ENCODE measurements at regions not wholly inside any gene's neighbourhood (a gene's known extent, or its start where the extent isn't known, plus 50 kb on each side); places are given as distances from the start of the nearest gene placed in this dataset.

- no peak overlapping the region for H3K4me2 ChIP-seq (ENCODE audit: low read length)
- no peaks in the 10 kb centered on the region for H3K79me2 ChIP-seq (replicated peaks; ENCODE audit: insufficient read depth, low read length)
- no peaks in the 10 kb centered on the region for H3K36me3 ChIP-seq (ENCODE audit: insufficient read depth, low read length)
- no peaks in the 10 kb centered on the region for H3F3A ChIP-seq (ENCODE audit: insufficient read depth, low read length, poor library complexity, severe bottlenecking)
- no peaks in the 10 kb centered on the region for H3K27me3 ChIP-seq (ENCODE audit: insufficient read depth, low read depth, low read length)
- no peak overlapping the region for H2AFZ ChIP-seq (ENCODE audit: low read depth, low read length)
- no peak overlapping the region for H3K4me3 ChIP-seq (ENCODE audit: low read length)
- H3K9me2 ChIP-seq (ENCODE audit: insufficient read depth, low read length) = no peaks in the 10 kb centered on the region
- H3K9ac ChIP-seq (ENCODE audit: low read length) = no peak overlapping the region
- no peaks in the 10 kb centered on the region for H4K20me1 ChIP-seq (ENCODE audit: insufficient read depth)
- H3K9me3 ChIP-seq (ENCODE audit: low read length) = peaks cover 3% of the 10 kb centered on the region
- TF ChIP-seq SMC3 (conservative IDR thresholded peaks at IDR 0.05; ENCODE audit: poor library complexity) (no peak), RAD21 (conservative IDR thresholded peaks at IDR 0.05) (no peak), EP300 (conservative IDR thresholded peaks at IDR 0.05; ENCODE audit: poor library complexity, severe bottlenecking) (no peak), MXI1 (conservative IDR thresholded peaks at IDR 0.05; ENCODE audit: poor library complexity, severe bottlenecking) (no peak), TAF1 (IDR thresholded peaks at IDR 0.05; ENCODE audit: low read depth) (no peak)
- TF ChIP-seq, protein P1, sequence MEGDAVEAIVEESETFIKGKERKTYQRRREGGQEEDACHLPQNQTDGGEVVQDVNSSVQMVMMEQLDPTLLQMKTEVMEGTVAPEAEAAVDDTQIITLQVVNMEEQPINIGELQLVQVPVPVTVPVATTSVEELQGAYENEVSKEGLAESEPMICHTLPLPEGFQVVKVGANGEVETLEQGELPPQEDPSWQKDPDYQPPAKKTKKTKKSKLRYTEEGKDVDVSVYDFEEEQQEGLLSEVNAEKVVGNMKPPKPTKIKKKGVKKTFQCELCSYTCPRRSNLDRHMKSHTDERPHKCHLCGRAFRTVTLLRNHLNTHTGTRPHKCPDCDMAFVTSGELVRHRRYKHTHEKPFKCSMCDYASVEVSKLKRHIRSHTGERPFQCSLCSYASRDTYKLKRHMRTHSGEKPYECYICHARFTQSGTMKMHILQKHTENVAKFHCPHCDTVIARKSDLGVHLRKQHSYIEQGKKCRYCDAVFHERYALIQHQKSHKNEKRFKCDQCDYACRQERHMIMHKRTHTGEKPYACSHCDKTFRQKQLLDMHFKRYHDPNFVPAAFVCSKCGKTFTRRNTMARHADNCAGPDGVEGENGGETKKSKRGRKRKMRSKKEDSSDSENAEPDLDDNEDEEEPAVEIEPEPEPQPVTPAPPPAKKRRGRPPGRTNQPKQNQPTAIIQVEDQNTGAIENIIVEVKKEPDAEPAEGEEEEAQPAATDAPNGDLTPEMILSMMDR (IDR thresholded peaks at IDR 0.05; ENCODE audit: poor library complexity, severe bottlenecking) = no peak
- TF ChIP-seq, protein P2, sequence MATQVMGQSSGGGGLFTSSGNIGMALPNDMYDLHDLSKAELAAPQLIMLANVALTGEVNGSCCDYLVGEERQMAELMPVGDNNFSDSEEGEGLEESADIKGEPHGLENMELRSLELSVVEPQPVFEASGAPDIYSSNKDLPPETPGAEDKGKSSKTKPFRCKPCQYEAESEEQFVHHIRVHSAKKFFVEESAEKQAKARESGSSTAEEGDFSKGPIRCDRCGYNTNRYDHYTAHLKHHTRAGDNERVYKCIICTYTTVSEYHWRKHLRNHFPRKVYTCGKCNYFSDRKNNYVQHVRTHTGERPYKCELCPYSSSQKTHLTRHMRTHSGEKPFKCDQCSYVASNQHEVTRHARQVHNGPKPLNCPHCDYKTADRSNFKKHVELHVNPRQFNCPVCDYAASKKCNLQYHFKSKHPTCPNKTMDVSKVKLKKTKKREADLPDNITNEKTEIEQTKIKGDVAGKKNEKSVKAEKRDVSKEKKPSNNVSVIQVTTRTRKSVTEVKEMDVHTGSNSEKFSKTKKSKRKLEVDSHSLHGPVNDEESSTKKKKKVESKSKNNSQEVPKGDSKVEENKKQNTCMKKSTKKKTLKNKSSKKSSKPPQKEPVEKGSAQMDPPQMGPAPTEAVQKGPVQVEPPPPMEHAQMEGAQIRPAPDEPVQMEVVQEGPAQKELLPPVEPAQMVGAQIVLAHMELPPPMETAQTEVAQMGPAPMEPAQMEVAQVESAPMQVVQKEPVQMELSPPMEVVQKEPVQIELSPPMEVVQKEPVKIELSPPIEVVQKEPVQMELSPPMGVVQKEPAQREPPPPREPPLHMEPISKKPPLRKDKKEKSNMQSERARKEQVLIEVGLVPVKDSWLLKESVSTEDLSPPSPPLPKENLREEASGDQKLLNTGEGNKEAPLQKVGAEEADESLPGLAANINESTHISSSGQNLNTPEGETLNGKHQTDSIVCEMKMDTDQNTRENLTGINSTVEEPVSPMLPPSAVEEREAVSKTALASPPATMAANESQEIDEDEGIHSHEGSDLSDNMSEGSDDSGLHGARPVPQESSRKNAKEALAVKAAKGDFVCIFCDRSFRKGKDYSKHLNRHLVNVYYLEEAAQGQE (IDR thresholded peaks at IDR 0.05; ENCODE audit: borderline replicate concordance) = no peak
- no peak overlapping the region for H3K27ac ChIP-seq (ENCODE audit: low read length)
Observed at GRCh38 chr13:48593536-48593935, 60.2 kb upstream of the CYSLTR2 start.

- Histone ChIP-seq H3K4me2 (ENCODE audit: low read length) (no peak overlapping the region), H3K79me2 (replicated peaks; ENCODE audit: insufficient read depth, low read length) (no peaks in the 10 kb centered on the region), H3K9me3 (ENCODE audit: low read length) (peaks cover 3% of the 10 kb centered on the region), H3K27ac (ENCODE audit: low read length) (no peak overlapping the region), H3K9ac (ENCODE audit: low read length) (no peak overlapping the region), H3K4me3 (ENCODE audit: low read length) (no peak overlapping the region), H3K9me2 (ENCODE audit: insufficient read depth, low read length) (no peaks in the 10 kb centered on the region), H2AFZ (ENCODE audit: low read depth, low read length) (no peak overlapping the region), H3K36me3 (ENCODE audit: insufficient read depth, low read length) (no peaks in the 10 kb centered on the region), H4K20me1 (ENCODE audit: insufficient read depth) (no peaks in the 10 kb centered on the region), H3F3A (ENCODE audit: insufficient read depth, low read length, poor library complexity, severe bottlenecking) (no peaks in the 10 kb centered on the region), H3K27me3 (ENCODE audit: insufficient read depth, low read depth, low read length) (no peaks in the 10 kb centered on the region)
- TF ChIP-seq MXI1 (conservative IDR thresholded peaks at IDR 0.05; ENCODE audit: poor library complexity, severe bottlenecking) (no peak), POLR2AphosphoS5 (IDR thresholded peaks at IDR 0.05) (no peak), SMC3 (conservative IDR thresholded peaks at IDR 0.05; ENCODE audit: poor library complexity) (no peak), TAF1 (IDR thresholded peaks at IDR 0.05; ENCODE audit: low read depth) (no peak), EZH2 (IDR thresholded peaks at IDR 0.05; ENCODE audit: borderline replicate concordance, insufficient read depth, low read length, poor library complexity, severe bottlenecking) (no peak), RAD21 (conservative IDR thresholded peaks at IDR 0.05) (no peak), EP300 (conservative IDR thresholded peaks at IDR 0.05; ENCODE audit: poor library complexity, severe bottlenecking) (no peak)
- TF ChIP-seq, protein P1 (IDR thresholded peaks at IDR 0.05; ENCODE audit: poor library complexity, severe bottlenecking) = no peak
- TF ChIP-seq, protein P2 (IDR thresholded peaks at IDR 0.05; ENCODE audit: borderline replicate concordance) = no peak
Observed at GRCh38 chr13:48594096-48594815, 59.5 kb upstream of the CYSLTR2 start.
